Ishikawa (cell line): ENCODE measurements at regions not wholly inside any gene's neighbourhood (a gene's known extent, or its start where the extent isn't known, plus 50 kb on each side); places are given as distances from the start of the nearest gene placed in this dataset.

Experiments used
- CREB1 ChIP-seq: IDR thresholded peaks from 2 replicates; pipeline ENCODE4 v1.6.1; 2012; ENCODE audit warnings: low read depth
- EGR1 ChIP-seq: IDR thresholded peaks from 2 replicates; pipeline ENCODE4 v1.6.1; 2012
- EP300 ChIP-seq: IDR thresholded peaks from 2 replicates; pipeline ENCODE4 v1.6.1; 2012; ENCODE audit warnings: borderline replicate concordance
- MAX ChIP-seq: IDR thresholded peaks from 2 replicates; pipeline ENCODE4 v1.6.1; 2012
- NFIC ChIP-seq: IDR thresholded peaks from 2 replicates; pipeline ENCODE4 v1.6.1; 2012
- REST ChIP-seq: IDR thresholded peaks from 2 replicates; pipeline ENCODE4 v1.6.1; 2012; ENCODE audit warnings: low read depth, mild to moderate bottlenecking
- USF1 ChIP-seq: IDR thresholded peaks from 2 replicates; pipeline ENCODE4 v1.6.1; 2012

- TF ChIP-seq REST (no peak), EP300 (no peak), USF1 (no peak), EGR1 (no peak), CREB1 (no peak), MAX (no peak), NFIC (no peak)
Observed at GRCh38 chr14:53213761-53214160, 60.6 kb upstream of the DDHD1 start.
